IMR-90 (cell line): ENCODE measurements at regions not wholly inside any gene's neighbourhood (a gene's known extent, or its start where the extent isn't known, plus 50 kb on each side); places are given as distances from the start of the nearest gene placed in this dataset.
A peak's percentile ranks its signal among the peaks of the same experiment; 100 is the strongest.

ENCODE experiments used
- ATAC-seq: fragments of 200-7000 bp; cut with Tn5 transposase; 2 replicates; pipeline ENCODE4 v1.9.1; 2020; ENCODE audit warnings: low read depth, mild to moderate bottlenecking, moderate library complexity
- BruUV-seq: library from RNA; stranded (reverse); fragments of 400-500 nt; replicated peaks from 2 replicates; lab custom pipeline; 2021; lab: Mats Ljungman, UMichigan
- CTCF ChIA-PET: fragments of 300-600 bp; formaldehyde crosslinking; extraction: SDS; loops from one replicate; lab custom pipeline; 2021; ENCODE audit warnings: antibody characterized with exemption; lab: Yijun Ruan, JAX
- POLR2A ChIA-PET: fragments of 300-600 bp; sonication (Branson Sonifier 250); formaldehyde crosslinking; loops from one replicate; lab custom pipeline; 2022; ENCODE audit warnings: antibody characterized with exemption; ENCODE audit not compliant: unreplicated experiment; lab: Charles Lee
- DNase-seq: peaks from one replicate; pipeline ENCODE4 v3.0.0; 2013
- H2AFZ ChIP-seq: replicated peaks from 2 replicates; pipeline ENCODE3; 2013; ENCODE audit warnings: low read length, mild to moderate bottlenecking; ENCODE audit not compliant: poor library complexity
- H2AK5ac ChIP-seq: 2 replicates; pipeline ENCODE4 v1.6.1; 2013; ENCODE audit warnings: low read depth, low read length, inconsistent platforms
- H2AK9ac ChIP-seq: replicated peaks from 2 replicates; pipeline ENCODE3; 2013; ENCODE audit warnings: mild to moderate bottlenecking, low read depth, low read length, moderate library complexity; ENCODE audit not compliant: poor library complexity
- H2BK120ac ChIP-seq: 2 replicates; pipeline ENCODE4 v1.6.1; 2013; ENCODE audit warnings: low read depth, low read length, inconsistent platforms
- H2BK15ac ChIP-seq: 3 replicates; pipeline ENCODE4 v1.6.1; 2013; ENCODE audit warnings: low read depth, low read length, inconsistent platforms
- H2BK20ac ChIP-seq: 2 replicates; pipeline ENCODE4 v1.6.1; 2013; ENCODE audit warnings: low read depth, mild to moderate bottlenecking, inconsistent platforms, low read length, moderate library complexity
- H2BK5ac ChIP-seq: 2 replicates; pipeline ENCODE4 v1.6.1; 2013; ENCODE audit warnings: mild to moderate bottlenecking, low read depth, low read length, inconsistent platforms; ENCODE audit not compliant: poor library complexity, severe bottlenecking
- H3K14ac ChIP-seq: replicated peaks from 2 replicates; pipeline ENCODE4 v1.6.1; 2013; ENCODE audit warnings: low read depth, low read length, inconsistent platforms
- H3K18ac ChIP-seq: 2 replicates; pipeline ENCODE4 v1.6.1; 2013; ENCODE audit warnings: low read depth, low read length, control low read depth
- H3K23ac ChIP-seq: 2 replicates; pipeline ENCODE4 v1.6.1; 2013; ENCODE audit warnings: low read depth, low read length, inconsistent platforms
- H3K27ac ChIP-seq: 2 replicates; pipeline ENCODE4 v1.5.1; 2013; ENCODE audit warnings: mild to moderate bottlenecking, control low read depth, low read length; ENCODE audit not compliant: insufficient read depth
- H3K27me3 ChIP-seq: 2 replicates; pipeline ENCODE4 v1.6.1; 2013; ENCODE audit warnings: low read length; ENCODE audit not compliant: control insufficient read depth, insufficient read depth
- H3K36me3 ChIP-seq: 2 replicates; pipeline ENCODE4 v1.6.1; 2013; ENCODE audit warnings: low read length, mixed read lengths; ENCODE audit not compliant: control insufficient read depth, insufficient read depth
- H3K4ac ChIP-seq: 2 replicates; pipeline ENCODE4 v1.6.1; 2013; ENCODE audit warnings: low read depth, low read length, inconsistent platforms
- H3K4me1 ChIP-seq: 2 replicates; pipeline ENCODE4 v1.6.1; 2013; ENCODE audit warnings: low read length, mixed read lengths; ENCODE audit not compliant: control insufficient read depth, insufficient read depth
- H3K4me2 ChIP-seq: 2 replicates; pipeline ENCODE4 v1.6.1; 2013; ENCODE audit warnings: low read depth, mild to moderate bottlenecking, control low read depth, low read length, moderate library complexity
- H3K4me3 ChIP-seq: 2 replicates; pipeline ENCODE4 v1.5.1; 2013; ENCODE audit warnings: low read depth, mild to moderate bottlenecking, control low read depth, low read length, moderate library complexity; ENCODE audit not compliant: insufficient read depth
- H3K56ac ChIP-seq: 2 replicates; pipeline ENCODE4 v1.6.1; 2013; ENCODE audit warnings: low read length, inconsistent platforms; ENCODE audit not compliant: insufficient read depth; ENCODE audit errors: extremely low read depth
- H3K79me1 ChIP-seq, 2 experiments: 2 replicates each; pipeline ENCODE4 v1.6.1; 2013; ENCODE audit warnings: low read length in 2 of 2, inconsistent platforms in 1 of 2, low read depth in 1 of 2
- H3K9ac ChIP-seq: 2 replicates; pipeline ENCODE4 v1.6.1; 2013; ENCODE audit warnings: low read depth, low read length, control low read depth
- H3K9me1 ChIP-seq: 2 replicates; pipeline ENCODE4 v1.6.1; 2013; ENCODE audit warnings: low read length, inconsistent platforms; ENCODE audit not compliant: insufficient read depth
- H3K9me3 ChIP-seq: 2 replicates; pipeline ENCODE4 v1.6.1; 2013; ENCODE audit warnings: low read length; ENCODE audit not compliant: control insufficient read depth, insufficient read depth
- H4K20me1 ChIP-seq: 2 replicates; pipeline ENCODE4 v1.6.1; 2013; ENCODE audit warnings: low read length, inconsistent platforms; ENCODE audit not compliant: insufficient read depth
- H4K5ac ChIP-seq: 2 replicates; pipeline ENCODE4 v1.6.1; 2013; ENCODE audit warnings: mild to moderate bottlenecking, low read depth, low read length, control low read depth
- H4K8ac ChIP-seq, 2 experiments: 2 replicates each; pipeline ENCODE4 v1.6.1; 2013; ENCODE audit warnings: low read depth in 2 of 2, low read length in 2 of 2, control low read depth in 1 of 2, inconsistent platforms in 1 of 2
- H4K91ac ChIP-seq: 2 replicates; pipeline ENCODE4 v1.6.1; 2013; ENCODE audit warnings: low read depth, low read length, inconsistent platforms; ENCODE audit not compliant: insufficient read depth
- MAFK ChIP-seq: IDR thresholded peaks from 2 replicates; pipeline ENCODE4 v1.6.1; 2012; ENCODE audit warnings: low read depth, low read length, improper control_type of control experiment
- NFE2L2 ChIP-seq: fragments of 150-350 bp; IDR thresholded peaks from 2 replicates; pipeline ENCODE4 v1.6.1; 2016; ENCODE audit warnings: low read depth, mild to moderate bottlenecking, low read length
- RAD21 ChIP-seq: IDR thresholded peaks from 2 replicates; pipeline ENCODE4 v1.6.1; 2012; ENCODE audit warnings: low read length, improper control_type of control experiment
- RFX5 ChIP-seq: IDR thresholded peaks from 2 replicates; pipeline ENCODE4 v1.8.0; 2012; ENCODE audit warnings: low read depth, mild to moderate bottlenecking, low read length, moderate library complexity
- WGBS, 2 experiments: methylation state at CpG; one replicate each; pipeline versions ENCODE4 v1.1.5 to v1.1.7; 2013; ENCODE audit warnings: missing lambda C conversion rate in 2 of 2; ENCODE audit not compliant: insufficient read length in 1 of 2; ENCODE audit errors: extremely low coverage in 2 of 2; 5-methylcytosine and 5-hydroxymethylcytosine counted together
- dilution Hi-C: fragments of 300-500 bp; cut with HindIII; formaldehyde crosslinking; loops from one replicate; pipeline ENCODE4 v1.14.3; 2018; ENCODE audit warnings: low sequenced_read_pairs; ENCODE audit not compliant: unreplicated experiment
- in situ Hi-C: fragments of 300-500 bp; cut with MboI; formaldehyde crosslinking; loops from 3 replicates; pipeline ENCODE4 v1.14.3; 2019; ENCODE audit warnings: low sequenced_read_pairs, inconsistent platforms, mixed read lengths
- intact Hi-C: fragments of 100-400 bp; cut with micrococcal nuclease; formaldehyde crosslinking; loops from 2 replicates; pipeline ENCODE4 v1.10.0; 2022

- no peak overlapping the region for H2BK120ac ChIP-seq
- no peak overlapping the region for H2AFZ ChIP-seq
- no peak overlapping the region for H3K56ac ChIP-seq
- H2BK15ac ChIP-seq: no peak overlapping the region
- H3K14ac ChIP-seq: no peak overlapping the region
- peaks cover 24% of the 10 kb centered on the region for H3K27me3 ChIP-seq
- no peaks in the 10 kb centered on the region for H3K36me3 ChIP-seq
- no peak overlapping the region for H3K9ac ChIP-seq
- H3K18ac ChIP-seq: no peak overlapping the region
- DNase-seq (no peak), ATAC-seq (peak; percentile 60)
- no peaks in the 10 kb centered on the region for H3K9me1 ChIP-seq
- BruUV-seq: no TSS peak
- no peak overlapping the region for H2BK20ac ChIP-seq
- 11% methylated on average over 31 of the region's 78 CpGs; no CpG with 5 or more reads in 1 of the 2 experiments for WGBS, 2 experiments
- CTCF ChIA-PET: interaction anchor here (0.5 kb wide), 1 partner anchor 13 kb away, joined by 3 read pairs; no protein-coding TSS in a partner anchor
- no peak for TF ChIP-seq RFX5
- TF ChIP-seq MAFK: no peak
- TF ChIP-seq NFE2L2: no peak
- no peak for TF ChIP-seq RAD21
- POLR2A ChIA-PET: no interaction called here
- no peak overlapping the region for H2AK9ac ChIP-seq
- H3K4me1 ChIP-seq: no peaks in the 10 kb centered on the region
- dilution Hi-C loops: no loop called here
- no peaks in the 10 kb centered on the region for H4K20me1 ChIP-seq
- no peaks in the 10 kb centered on the region for H3K79me1 ChIP-seq
- in situ Hi-C loops: loop anchor here (10.0 kb wide), 1 partner anchor 1360 kb away; no protein-coding TSS in a partner anchor
- peak overlapping the region; percentile 54; the same call in 1 of the 2 replicates for H3K4me2 ChIP-seq
- no peak overlapping the region for H4K8ac ChIP-seq
- no peak overlapping the region for H4K91ac ChIP-seq
- H3K4ac ChIP-seq: no peak overlapping the region
- H3K23ac ChIP-seq: no peak overlapping the region
- no peak overlapping the region for H3K27ac ChIP-seq
- intact Hi-C loops: no loop called here
- H2BK5ac ChIP-seq: no peak overlapping the region
- H3K9me3 ChIP-seq: no peaks in the 10 kb centered on the region
- peak overlapping the region; percentile 20; the same call in 1 of the 2 replicates for H3K4me3 ChIP-seq
- no peak overlapping the region for H4K5ac ChIP-seq
- no peak overlapping the region for H2AK5ac ChIP-seq
Observed at GRCh38 chr5:1594357-1595106, 70.8 kb upstream of the LPCAT1 start.
